ENCODE measurements at regions not wholly inside any gene's neighbourhood (a gene's known extent, or its start where the extent isn't known, plus 50 kb on each side); places are given as distances from the start of the nearest gene placed in this dataset.

DNA sequence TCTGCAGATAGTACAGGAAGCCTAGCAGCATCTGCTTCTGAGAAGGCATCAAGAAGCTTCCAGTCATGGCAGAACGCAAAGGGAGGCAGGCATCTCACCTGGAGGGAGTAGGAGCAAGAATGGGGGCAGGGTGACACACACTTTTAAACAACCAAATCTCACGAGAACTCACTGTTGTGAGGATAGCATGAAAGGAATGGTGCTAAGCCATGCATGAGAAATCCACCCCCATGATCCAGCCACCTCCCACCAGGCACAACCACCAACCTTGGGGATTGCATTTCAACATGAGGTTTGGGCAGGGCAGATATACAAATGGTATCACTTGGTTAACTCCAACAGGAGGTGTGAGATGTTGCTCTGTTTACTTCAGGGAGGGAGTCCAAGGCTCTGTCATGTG is 612.0 kb upstream of the KIRREL3 start:
- DNase-seq (no peak), ATAC-seq (no peak)
- Histone ChIP-seq H3K9me3 (no peaks in the 10 kb centered on the region), H3K27ac (no peak overlapping the region), H3K36me3 (no peaks in the 10 kb centered on the region), H3K27me3 (ENCODE audit: low read depth) (no peaks in the 10 kb centered on the region), H3K4me3 (no peak overlapping the region), H3K4me1 (no peaks in the 10 kb centered on the region)
- intact Hi-C loops (cut with DNase I) = no loop called here
- TF ChIP-seq, protein P1, sequence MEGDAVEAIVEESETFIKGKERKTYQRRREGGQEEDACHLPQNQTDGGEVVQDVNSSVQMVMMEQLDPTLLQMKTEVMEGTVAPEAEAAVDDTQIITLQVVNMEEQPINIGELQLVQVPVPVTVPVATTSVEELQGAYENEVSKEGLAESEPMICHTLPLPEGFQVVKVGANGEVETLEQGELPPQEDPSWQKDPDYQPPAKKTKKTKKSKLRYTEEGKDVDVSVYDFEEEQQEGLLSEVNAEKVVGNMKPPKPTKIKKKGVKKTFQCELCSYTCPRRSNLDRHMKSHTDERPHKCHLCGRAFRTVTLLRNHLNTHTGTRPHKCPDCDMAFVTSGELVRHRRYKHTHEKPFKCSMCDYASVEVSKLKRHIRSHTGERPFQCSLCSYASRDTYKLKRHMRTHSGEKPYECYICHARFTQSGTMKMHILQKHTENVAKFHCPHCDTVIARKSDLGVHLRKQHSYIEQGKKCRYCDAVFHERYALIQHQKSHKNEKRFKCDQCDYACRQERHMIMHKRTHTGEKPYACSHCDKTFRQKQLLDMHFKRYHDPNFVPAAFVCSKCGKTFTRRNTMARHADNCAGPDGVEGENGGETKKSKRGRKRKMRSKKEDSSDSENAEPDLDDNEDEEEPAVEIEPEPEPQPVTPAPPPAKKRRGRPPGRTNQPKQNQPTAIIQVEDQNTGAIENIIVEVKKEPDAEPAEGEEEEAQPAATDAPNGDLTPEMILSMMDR (IDR thresholded peaks at IDR 0.05) = no peak

DNA sequence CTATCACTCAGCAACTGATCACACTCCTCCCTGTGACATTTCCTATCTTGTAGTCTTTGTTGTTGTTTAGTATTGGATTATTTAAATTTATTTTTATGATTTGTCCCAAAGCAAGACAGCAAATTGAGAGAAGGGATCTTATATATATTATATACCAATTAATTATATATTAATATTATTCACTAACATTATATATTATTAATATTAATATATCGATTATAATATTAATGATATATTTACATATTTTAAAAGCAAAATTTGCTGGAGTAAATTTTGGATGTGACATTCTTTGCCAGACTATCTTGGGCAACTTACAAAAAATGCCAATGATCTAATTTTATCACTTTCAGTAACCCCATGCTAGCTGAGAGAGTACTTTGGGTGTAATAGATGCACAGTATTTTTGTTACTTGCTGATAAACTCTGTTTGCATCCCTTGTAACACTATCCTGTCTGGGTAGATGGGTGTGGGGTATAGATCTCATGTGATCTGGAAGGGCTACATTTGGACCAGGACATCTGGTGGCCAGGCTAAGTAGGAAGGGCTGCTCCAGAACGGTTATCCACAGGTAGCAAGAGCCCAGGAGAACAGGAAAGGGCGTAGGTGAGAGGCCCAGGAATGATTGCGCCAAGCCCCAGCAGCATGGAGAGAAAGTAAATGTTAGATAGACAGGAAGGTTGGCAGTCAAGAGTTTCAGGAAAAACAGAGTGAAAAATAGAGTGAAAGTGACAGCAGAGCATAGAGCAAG is 608.6 kb upstream of the KIRREL3 start:
- TF ChIP-seq, protein P1 (IDR thresholded peaks at IDR 0.05) = no peak
- no peaks in the 10 kb centered on the region for H3K9me3 ChIP-seq
- H3K27ac ChIP-seq = no peak overlapping the region
- intact Hi-C loops (cut with DNase I) = no loop called here
- H3K27me3 ChIP-seq (ENCODE audit: low read depth) = no peaks in the 10 kb centered on the region
- DNase-seq = no peak
- H3K4me1 ChIP-seq = no peaks in the 10 kb centered on the region
- no peak overlapping the region for H3K4me3 ChIP-seq
- ATAC-seq = no peak
- H3K36me3 ChIP-seq = no peaks in the 10 kb centered on the region

DNA sequence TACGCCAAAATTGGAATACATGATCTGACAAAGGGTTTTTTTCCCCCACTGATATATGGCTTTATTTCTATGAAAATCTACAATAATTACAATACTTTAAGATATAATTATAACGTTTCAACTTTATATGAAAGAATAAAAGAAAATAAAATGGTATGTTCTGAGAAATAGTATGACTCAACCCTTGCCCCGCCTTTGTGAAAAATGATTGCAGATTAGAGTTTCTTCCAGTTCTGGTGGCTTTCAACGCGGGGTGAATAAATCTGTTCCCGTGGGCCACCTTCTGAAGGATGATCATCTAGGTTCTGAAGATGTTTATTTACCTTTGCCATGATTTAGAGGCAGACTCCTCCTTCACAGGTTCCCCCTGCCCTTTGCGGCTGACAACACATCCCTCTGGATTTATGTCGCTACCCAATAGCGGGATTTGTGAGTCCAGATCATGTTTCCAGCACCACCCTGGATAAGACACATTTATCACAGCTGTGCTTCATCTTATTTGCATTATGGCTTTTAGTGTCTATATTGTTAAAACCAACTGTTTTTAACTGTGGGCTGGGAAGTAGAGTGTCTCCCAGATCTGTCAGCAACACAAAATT is 607.0 kb upstream of the KIRREL3 start:
- no peaks in the 10 kb centered on the region for H3K27me3 ChIP-seq (ENCODE audit: low read depth)
- ATAC-seq = no peak
- H3K36me3 ChIP-seq = no peaks in the 10 kb centered on the region
- H3K27ac ChIP-seq = no peak overlapping the region
- no peak for DNase-seq
- TF ChIP-seq, protein P1 (IDR thresholded peaks at IDR 0.05) = no peak
- intact Hi-C loops (cut with DNase I) = no loop called here
- H3K9me3 ChIP-seq = no peaks in the 10 kb centered on the region
- H3K4me3 ChIP-seq = no peak overlapping the region
- H3K4me1 ChIP-seq = no peaks in the 10 kb centered on the region

DNA sequence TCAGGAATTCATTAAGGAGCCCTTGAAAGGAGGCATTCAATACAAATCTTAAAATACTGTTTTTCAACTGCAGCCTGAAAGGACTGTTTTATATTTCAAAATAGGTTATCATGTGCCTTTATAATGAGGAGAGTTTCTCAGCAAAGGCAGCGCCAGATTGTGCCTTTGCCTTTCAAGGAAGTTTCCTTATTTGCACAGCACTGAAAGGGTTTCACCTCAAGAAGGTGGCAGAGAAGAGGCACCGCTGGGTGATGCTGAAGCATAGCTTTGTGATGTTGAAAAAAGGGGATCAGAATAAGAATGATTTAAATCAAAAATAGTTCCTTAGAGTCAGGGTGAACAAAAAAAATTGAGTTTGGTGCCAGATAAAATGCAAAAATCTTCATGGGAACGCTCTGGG is 601.0 kb upstream of the KIRREL3 start:
- DNase-seq = no peak
- intact Hi-C loops (cut with DNase I) = no loop called here
- Histone ChIP-seq H3K9me3 (no peaks in the 10 kb centered on the region), H3K36me3 (no peaks in the 10 kb centered on the region), H3K4me3 (no peak overlapping the region), H3K4me1 (no peaks in the 10 kb centered on the region), H3K27me3 (ENCODE audit: low read depth) (no peaks in the 10 kb centered on the region), H3K27ac (no peak overlapping the region)
- TF ChIP-seq, protein P1 (IDR thresholded peaks at IDR 0.05) = no peak
- no peak for ATAC-seq

DNA sequence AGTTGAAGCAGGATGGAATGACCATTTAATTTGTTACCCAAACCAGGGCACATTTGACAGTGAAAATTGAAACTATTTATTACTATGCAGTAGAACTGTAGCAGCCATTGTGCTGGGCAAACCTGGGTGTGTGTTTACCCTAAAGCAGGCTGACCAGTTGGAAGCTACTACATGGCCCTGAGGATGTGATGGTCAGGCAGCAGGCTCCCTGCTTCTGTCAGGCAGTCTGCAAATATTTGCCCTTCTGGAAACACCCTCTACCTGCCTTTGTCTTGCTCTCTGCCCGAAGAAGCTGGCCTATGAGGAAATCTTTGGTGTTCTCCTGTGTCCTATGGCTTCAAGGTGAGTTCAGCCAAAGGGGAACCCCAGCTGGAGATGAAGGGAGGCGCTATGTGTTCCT is 600.1 kb upstream of the KIRREL3 start:
- intact Hi-C loops (cut with DNase I) = no loop called here
- Histone ChIP-seq H3K27ac (no peak overlapping the region), H3K9me3 (no peaks in the 10 kb centered on the region), H3K4me1 (no peaks in the 10 kb centered on the region), H3K27me3 (ENCODE audit: low read depth) (no peaks in the 10 kb centered on the region), H3K4me3 (no peak overlapping the region), H3K36me3 (no peaks in the 10 kb centered on the region)
- no peak for DNase-seq
- TF ChIP-seq, protein P1 (IDR thresholded peaks at IDR 0.05) = no peak
- ATAC-seq = no peak

All from lower lobe of right lung (tissue), 2 donors.